ENCODE measurements at regions not wholly inside any gene's neighbourhood (a gene's known extent, or its start where the extent isn't known, plus 50 kb on each side); places are given as distances from the start of the nearest gene placed in this dataset.

DNA sequence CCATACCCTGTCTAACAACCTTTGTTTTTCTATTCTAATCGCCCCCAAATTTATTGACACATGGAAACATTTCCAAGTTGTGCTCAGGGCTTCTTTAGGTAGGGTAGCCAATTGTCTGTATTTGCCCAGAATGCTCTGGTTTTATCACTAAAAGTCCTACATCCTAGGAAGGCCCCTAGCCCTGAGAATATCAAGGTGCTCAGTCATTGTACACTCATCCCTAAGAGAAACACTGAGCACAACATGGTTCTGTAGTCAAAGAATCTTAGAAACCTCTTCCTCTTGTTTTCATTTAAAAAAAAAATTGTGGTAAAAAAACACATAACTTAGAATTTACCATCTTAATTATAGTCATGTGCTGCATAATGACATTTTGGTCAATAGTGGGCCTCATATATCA, 69.0 kb upstream of the BASP1 start:
- no peak for DNase-seq (ENCODE audit: low spot score)
- no peak for TF ChIP-seq CTCF (IDR thresholded peaks at IDR 0.05; ENCODE audit: extremely low read depth, insufficient read depth, missing control alignments)
- in situ Hi-C loops (cut with MboI; ENCODE audit: low pct_unique_long_range_greater_than_20kb, low sequenced_read_pairs, unreplicated experiment) = no loop called here

DNA sequence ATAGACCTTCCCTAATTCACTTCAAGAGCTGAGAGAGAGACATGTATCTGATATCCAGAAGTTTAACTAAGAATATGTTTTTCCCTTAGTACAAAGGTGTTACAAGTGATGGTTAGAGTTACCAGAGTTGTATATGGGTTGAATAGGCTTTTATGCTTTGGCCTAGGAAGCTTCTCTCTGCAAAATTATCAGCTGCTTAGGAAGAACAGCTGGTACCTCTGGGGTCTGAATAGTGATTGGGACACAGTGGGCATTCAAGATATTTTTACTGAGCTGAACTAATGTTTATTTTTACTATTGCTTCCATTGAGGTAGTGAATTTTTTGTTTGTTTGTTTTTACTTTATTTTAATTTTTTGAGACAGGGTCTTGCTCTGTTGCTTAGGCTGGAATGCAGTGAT, 67.6 kb upstream of the BASP1 start:
- DNase-seq (ENCODE audit: low spot score) = no peak
- TF ChIP-seq CTCF (IDR thresholded peaks at IDR 0.05; ENCODE audit: extremely low read depth, insufficient read depth, missing control alignments) = no peak
- in situ Hi-C loops (cut with MboI; ENCODE audit: low pct_unique_long_range_greater_than_20kb, low sequenced_read_pairs, unreplicated experiment) = no loop called here

- no peak for TF ChIP-seq CTCF (IDR thresholded peaks at IDR 0.05; ENCODE audit: extremely low read depth, insufficient read depth, missing control alignments)
- in situ Hi-C loops (cut with MboI; ENCODE audit: low pct_unique_long_range_greater_than_20kb, low sequenced_read_pairs, unreplicated experiment) = no loop called here
- DNase-seq (ENCODE audit: low spot score) = no peak
These were observed 66.9 kb upstream of the BASP1 start for GRCh38 chr5:17150531-17150930.

DNA sequence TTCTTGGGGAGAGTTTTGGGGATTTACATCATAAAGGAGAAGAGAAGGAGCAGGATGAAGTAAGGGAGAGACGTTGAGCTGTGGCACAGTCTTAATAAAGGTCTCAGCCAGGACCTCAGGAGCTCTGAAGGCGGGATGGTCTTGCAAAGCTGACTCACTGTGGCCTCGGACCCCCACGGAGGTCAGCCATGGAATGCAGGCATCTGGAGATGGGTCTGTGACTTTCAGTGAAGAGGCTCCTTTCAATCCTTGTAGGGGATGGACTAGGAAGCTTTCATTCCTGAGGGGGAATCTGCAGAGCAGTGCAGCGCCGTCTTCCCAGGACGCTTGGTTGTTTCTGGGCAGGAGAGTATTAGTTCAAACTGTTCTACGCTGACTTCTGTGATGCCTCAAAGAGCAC, 65.7 kb upstream of the BASP1 start:
- in situ Hi-C loops (cut with MboI; ENCODE audit: low pct_unique_long_range_greater_than_20kb, low sequenced_read_pairs, unreplicated experiment) = no loop called here
- no peak for DNase-seq (ENCODE audit: low spot score)
- TF ChIP-seq CTCF (IDR thresholded peaks at IDR 0.05; ENCODE audit: extremely low read depth, insufficient read depth, missing control alignments) = no peak

- no peak for DNase-seq (ENCODE audit: low spot score)
- TF ChIP-seq CTCF (IDR thresholded peaks at IDR 0.05; ENCODE audit: extremely low read depth, insufficient read depth, missing control alignments) = no peak
- in situ Hi-C loops (cut with MboI; ENCODE audit: low pct_unique_long_range_greater_than_20kb, low sequenced_read_pairs, unreplicated experiment) = no loop called here
These were observed 63.0 kb upstream of the BASP1 start for GRCh38 chr5:17154211-17154996.

DNA sequence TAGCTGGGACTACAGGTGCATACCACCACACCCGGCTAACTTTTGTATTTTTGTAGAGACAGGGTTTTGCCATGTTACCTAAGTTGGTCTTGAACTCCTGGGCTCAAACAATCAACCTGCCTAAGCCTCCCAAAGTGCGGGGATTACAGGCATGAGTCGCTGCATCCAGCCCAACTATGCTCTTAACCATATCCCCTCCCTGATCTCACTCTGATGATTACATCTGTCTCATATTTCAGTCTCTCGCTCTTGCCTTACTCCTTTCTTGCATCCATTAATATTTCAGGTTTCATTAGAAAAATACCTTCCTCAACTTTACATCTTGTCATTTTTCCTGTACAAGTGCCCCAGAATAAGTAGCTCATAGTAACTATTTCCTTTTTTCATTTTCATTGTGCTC, 61.0 kb upstream of the BASP1 start:
- in situ Hi-C loops (cut with MboI; ENCODE audit: low pct_unique_long_range_greater_than_20kb, low sequenced_read_pairs, unreplicated experiment) = no loop called here
- no peak for TF ChIP-seq CTCF (IDR thresholded peaks at IDR 0.05; ENCODE audit: extremely low read depth, insufficient read depth, missing control alignments)
- DNase-seq (ENCODE audit: low spot score) = no peak
